ENCODE measurements at regions not wholly inside any gene's neighbourhood (a gene's known extent, or its start where the extent isn't known, plus 50 kb on each side); places are given as distances from the start of the nearest gene placed in this dataset.

DNA sequence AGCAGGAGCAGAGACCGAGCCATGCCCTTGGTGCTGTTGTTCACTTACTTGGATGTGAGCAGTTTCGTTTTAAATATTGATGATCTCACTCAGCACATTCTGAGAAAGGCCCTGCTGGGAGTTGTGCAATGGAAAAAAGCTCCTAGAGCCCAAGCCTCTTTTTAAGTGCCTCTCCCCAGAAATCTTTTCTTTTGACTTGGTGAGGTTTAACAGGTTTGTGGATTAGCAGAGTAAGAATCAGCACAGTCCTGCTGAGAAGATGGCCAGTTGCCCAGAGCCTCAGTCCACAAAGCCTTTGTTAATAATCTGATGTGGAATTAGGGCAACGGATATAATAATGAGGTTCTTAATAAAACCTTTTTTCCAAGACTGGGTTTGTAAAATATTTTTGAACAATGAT is 157.5 kb upstream of the ATP6AP2 start:
- TF ChIP-seq, protein P1, sequence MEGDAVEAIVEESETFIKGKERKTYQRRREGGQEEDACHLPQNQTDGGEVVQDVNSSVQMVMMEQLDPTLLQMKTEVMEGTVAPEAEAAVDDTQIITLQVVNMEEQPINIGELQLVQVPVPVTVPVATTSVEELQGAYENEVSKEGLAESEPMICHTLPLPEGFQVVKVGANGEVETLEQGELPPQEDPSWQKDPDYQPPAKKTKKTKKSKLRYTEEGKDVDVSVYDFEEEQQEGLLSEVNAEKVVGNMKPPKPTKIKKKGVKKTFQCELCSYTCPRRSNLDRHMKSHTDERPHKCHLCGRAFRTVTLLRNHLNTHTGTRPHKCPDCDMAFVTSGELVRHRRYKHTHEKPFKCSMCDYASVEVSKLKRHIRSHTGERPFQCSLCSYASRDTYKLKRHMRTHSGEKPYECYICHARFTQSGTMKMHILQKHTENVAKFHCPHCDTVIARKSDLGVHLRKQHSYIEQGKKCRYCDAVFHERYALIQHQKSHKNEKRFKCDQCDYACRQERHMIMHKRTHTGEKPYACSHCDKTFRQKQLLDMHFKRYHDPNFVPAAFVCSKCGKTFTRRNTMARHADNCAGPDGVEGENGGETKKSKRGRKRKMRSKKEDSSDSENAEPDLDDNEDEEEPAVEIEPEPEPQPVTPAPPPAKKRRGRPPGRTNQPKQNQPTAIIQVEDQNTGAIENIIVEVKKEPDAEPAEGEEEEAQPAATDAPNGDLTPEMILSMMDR (IDR thresholded peaks at IDR 0.05; ENCODE audit: extremely low read depth, missing control alignments): no peak
- no peak for DNase-seq (ENCODE audit: low spot score)

DNA sequence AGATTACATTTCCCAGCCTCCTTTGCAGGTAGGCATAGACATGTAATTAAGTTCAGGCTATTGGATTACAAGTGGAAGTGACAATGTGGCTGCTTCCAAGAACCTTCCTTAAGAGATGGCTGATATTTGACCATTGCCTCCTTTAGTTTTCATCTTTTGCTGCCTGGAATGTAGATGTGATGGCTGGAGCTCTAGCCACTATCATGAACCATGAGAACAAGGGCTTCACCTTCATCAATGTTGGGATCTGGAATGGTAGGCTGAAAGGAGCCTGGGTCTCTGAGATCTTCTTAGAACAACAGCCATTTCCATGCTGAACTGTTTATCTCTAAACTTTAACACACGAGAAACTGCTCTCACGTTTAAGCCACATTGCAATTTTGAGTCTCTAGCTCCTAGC is 158.7 kb upstream of the ATP6AP2 start:
- DNase-seq (ENCODE audit: low spot score): no peak
- TF ChIP-seq, protein P1 (IDR thresholded peaks at IDR 0.05; ENCODE audit: extremely low read depth, missing control alignments): no peak

DNA sequence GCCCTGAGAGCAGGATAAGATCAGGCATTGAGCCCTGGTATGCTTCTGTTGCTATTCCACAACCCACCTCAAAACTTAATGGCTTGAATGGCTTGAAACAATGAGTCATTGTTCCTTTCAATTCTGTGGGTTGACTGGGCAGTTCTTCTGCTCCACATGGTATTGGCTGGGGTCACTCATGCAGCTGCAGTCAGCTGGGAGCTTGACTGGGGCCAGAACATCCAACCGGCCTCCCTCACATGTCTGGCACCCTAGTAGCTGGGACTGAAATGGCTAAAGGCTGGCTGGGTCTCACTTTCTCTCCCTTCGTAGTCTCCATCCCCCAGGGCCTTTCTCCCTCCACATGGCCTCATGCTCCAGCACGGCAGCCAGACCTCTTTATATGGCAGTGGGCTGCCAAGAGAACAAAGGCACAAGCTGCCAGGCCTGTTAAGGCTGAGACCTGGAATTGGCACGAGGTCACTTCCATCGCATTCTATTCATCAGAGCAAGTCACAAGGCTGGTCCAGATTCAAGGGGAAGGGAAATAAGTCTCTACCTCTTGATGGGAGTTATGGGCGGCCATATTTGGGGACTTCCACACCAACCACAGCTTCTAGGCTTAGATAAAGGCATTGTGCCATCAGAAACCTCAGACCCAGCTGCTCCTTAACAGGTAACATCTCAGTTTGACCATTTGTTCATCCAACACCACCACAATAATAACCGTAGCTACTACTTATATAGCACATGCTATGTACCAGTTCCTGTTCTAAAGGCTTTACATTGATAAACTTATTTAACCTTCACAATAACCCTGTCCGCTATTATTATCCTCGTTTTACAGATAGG is 159.7 kb upstream of the ATP6AP2 start:
- TF ChIP-seq, protein P1 (IDR thresholded peaks at IDR 0.05; ENCODE audit: extremely low read depth, missing control alignments): no peak
- no peak for DNase-seq (ENCODE audit: low spot score)

DNA sequence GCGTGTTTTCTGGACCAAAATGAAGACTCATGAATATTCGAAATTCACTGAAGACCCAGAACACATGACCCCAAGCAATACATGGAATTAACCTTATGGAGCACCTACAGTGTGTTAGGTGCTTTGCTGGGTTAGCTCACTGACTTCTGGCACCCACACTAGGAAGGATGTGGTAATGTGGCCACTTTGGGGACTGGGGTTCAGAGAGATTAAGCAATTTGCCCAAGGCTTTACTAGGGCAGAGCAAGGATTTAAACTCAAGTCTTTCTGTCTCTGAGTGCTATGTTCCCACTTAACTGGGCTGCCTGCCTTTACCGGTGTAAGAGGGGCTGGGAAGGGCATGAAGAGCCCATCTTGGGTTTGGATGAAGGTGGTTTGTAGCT is 162.0 kb upstream of the ATP6AP2 start:
- DNase-seq (ENCODE audit: low spot score): no peak
- TF ChIP-seq, protein P1 (IDR thresholded peaks at IDR 0.05; ENCODE audit: extremely low read depth, missing control alignments): no peak

DNA sequence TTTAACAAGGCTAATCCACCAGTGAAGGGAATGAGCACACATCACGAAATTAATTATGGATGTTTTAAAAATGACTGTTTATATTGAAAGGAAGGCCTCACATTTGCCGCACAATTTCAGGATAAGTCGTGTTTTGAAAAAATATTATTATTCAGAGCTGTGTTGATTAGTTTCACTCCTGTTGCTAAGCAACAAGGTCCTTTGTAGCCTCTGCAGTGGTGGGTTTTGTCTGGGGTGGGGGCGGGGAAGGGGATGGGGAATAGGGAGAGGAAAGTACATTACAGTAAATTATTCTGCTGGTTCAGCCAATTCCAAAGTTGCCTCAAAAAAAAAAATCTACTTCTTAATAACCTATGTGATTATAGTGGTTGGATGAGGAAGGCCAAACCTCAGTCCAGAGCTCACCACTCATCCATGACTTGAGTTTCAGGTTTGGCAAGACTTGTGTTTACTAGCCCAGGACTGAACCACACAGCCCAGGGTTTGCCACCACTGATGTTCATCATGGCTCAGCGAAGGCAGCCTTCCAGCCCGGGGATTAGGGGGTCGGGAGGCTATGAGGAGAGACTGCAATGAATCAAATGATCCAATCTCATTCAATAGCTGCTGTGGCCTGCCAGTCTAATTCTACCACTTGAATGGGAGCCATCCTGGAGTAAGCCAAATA is 162.5 kb upstream of the ATP6AP2 start:
- DNase-seq (ENCODE audit: low spot score): no peak
- TF ChIP-seq, protein P1 (IDR thresholded peaks at IDR 0.05; ENCODE audit: extremely low read depth, missing control alignments): no peak

DNA sequence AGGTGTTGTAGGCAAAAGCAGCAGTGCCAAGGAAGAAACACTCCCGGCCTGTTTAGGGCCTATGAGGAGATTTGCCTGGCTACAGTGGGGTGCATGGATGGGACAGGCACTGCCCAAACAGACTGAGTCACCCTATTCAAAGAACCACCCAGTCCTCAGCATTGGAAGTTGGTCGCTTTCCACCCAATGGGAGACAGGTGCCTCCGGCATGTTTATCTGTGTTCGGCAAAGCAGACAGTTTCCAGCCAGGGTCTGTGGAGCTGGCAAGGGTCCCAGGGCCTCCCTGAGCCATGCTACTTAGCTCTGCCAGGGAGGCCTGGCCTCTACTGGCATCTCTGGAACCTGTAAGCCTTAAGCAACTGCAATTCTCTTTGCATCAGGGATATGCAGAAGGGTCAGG is 165.1 kb upstream of the ATP6AP2 start:
- TF ChIP-seq, protein P1 (IDR thresholded peaks at IDR 0.05; ENCODE audit: extremely low read depth, missing control alignments): no peak
- no peak for DNase-seq (ENCODE audit: low spot score)

DNA sequence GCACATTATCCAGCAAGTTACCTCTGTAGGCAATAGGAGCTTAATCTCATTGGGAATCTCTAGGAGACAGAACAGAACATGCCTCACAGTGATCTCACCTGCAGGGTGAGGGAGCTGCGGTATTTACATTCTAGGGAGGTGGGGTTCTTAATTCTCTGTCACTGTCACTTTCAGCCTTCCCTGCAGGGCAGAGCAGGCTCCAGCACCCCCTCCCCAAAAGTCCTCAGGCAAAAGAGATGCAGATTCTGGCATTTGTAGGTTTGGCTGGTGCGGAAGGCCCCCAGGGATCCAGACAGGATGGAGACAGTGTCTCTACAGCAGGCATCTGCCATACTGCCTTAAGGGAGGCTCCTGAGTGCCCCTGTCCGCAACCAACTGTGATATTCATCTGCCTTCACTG is 166.4 kb upstream of the ATP6AP2 start:
- TF ChIP-seq, protein P1 (IDR thresholded peaks at IDR 0.05; ENCODE audit: extremely low read depth, missing control alignments): no peak
- DNase-seq (ENCODE audit: low spot score): no peak

Measured in GM20000 (cell line).